ENCODE measurements at regions not wholly inside any gene's neighbourhood (a gene's known extent, or its start where the extent isn't known, plus 50 kb on each side); places are given as distances from the start of the nearest gene placed in this dataset.

DNA sequence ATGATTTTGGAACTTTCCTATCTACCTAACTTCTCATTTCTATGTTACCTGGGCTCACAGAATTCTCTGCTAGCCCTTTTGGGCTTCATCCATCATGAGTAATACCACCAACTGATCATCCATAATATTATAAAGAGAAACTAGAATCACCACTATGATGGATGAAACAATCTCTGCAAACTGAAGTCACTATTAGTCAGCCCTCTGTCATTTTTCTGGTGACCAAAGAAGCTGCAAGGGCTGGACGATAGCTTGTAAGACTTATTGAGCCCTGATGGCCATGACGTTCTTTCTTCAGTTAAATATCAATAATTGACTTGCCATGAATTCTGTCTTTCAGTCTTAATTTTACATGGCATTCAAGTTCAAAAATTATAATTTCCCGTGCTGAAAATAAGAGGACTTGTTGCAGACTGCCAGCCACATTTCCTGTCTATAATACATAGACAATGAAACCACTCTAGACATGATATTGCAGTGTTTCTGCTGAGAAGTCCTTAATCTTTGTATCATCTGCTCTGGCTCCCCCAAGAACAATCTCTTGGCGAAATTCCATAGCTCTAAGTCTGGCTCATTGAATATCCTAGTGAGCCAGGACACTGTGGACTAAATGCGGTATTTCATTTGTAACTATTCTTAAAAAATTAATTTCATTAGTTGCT lies 655.0 kb upstream of the CAMK1G start:
- BruUV-seq (replicated peaks): no TSS peak

DNA sequence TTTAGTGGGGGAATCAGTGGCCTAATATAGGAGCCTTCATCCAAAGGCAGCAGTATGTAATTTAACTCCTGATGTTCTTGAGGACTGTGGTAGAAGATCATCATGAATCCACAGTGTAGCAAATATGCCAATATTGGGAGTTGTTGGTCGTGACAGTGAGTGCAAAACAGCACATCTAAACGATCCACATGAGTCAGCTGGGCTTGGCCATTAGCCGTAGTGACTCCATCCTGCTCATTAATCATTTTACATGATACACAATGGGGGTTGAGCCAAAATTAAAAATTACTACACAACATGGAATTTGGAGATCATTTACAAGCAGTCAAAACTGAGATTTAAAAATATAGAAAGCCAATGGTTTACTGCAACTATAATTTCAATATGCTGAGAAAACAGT lies 653.9 kb upstream of the CAMK1G start:
- Histone ChIP-seq H3K27ac (no peak overlapping the region), H3K4me3 (no peak overlapping the region), H3K79me2 (ENCODE audit: low read depth) (no peaks in the 10 kb centered on the region), H3K36me3 (ENCODE audit: low read depth) (no peaks in the 10 kb centered on the region), H3K9me3 (ENCODE audit: insufficient read depth, low read depth) (no peaks in the 10 kb centered on the region), H4K20me1 (ENCODE audit: insufficient read depth) (no peaks in the 10 kb centered on the region), H3K4me2 (no peak overlapping the region), H3F3A (ENCODE audit: insufficient read depth, low read depth) (no peaks in the 10 kb centered on the region), H3K27me3 (ENCODE audit: insufficient read depth, low read depth) (peaks cover 22% of the 10 kb centered on the region), H2AFZ (no peak overlapping the region), H3K9me2 (ENCODE audit: insufficient read depth) (no peaks in the 10 kb centered on the region), H3K4me1 (replicated peaks; ENCODE audit: insufficient read depth) (no peaks in the 10 kb centered on the region)
- ChIA-PET CTCF (no interaction called here), POLR2A (ENCODE audit: unreplicated experiment) (no interaction called here)
- no TSS peak for BruUV-seq (replicated peaks)
- DNase-seq: no peak
- intact Hi-C loops (cut with micrococcal nuclease; ENCODE audit: unreplicated experiment): no loop called here
- TF ChIP-seq, protein P1, sequence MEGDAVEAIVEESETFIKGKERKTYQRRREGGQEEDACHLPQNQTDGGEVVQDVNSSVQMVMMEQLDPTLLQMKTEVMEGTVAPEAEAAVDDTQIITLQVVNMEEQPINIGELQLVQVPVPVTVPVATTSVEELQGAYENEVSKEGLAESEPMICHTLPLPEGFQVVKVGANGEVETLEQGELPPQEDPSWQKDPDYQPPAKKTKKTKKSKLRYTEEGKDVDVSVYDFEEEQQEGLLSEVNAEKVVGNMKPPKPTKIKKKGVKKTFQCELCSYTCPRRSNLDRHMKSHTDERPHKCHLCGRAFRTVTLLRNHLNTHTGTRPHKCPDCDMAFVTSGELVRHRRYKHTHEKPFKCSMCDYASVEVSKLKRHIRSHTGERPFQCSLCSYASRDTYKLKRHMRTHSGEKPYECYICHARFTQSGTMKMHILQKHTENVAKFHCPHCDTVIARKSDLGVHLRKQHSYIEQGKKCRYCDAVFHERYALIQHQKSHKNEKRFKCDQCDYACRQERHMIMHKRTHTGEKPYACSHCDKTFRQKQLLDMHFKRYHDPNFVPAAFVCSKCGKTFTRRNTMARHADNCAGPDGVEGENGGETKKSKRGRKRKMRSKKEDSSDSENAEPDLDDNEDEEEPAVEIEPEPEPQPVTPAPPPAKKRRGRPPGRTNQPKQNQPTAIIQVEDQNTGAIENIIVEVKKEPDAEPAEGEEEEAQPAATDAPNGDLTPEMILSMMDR (conservative IDR thresholded peaks at IDR 0.05): no peak
- TF ChIP-seq EZH2 (IDR thresholded peaks at IDR 0.05; ENCODE audit: low read depth): no peak

More for the DNA sequence above, 655.0 kb upstream of the CAMK1G start:
- H3F3A ChIP-seq (ENCODE audit: insufficient read depth, low read depth): no peaks in the 10 kb centered on the region
- H2AFZ ChIP-seq: no peak overlapping the region
- H4K20me1 ChIP-seq (ENCODE audit: insufficient read depth): no peaks in the 10 kb centered on the region
- no peak for DNase-seq
- H3K4me1 ChIP-seq (replicated peaks; ENCODE audit: insufficient read depth): no peaks in the 10 kb centered on the region
- intact Hi-C loops (cut with micrococcal nuclease; ENCODE audit: unreplicated experiment): no loop called here
- no peak overlapping the region for H3K4me3 ChIP-seq
- H3K4me2 ChIP-seq: no peak overlapping the region
- H3K79me2 ChIP-seq (ENCODE audit: low read depth): no peaks in the 10 kb centered on the region
- ChIA-PET CTCF (no interaction called here), POLR2A (ENCODE audit: unreplicated experiment) (no interaction called here)
- no peaks in the 10 kb centered on the region for H3K9me3 ChIP-seq (ENCODE audit: insufficient read depth, low read depth)
- H3K9me2 ChIP-seq (ENCODE audit: insufficient read depth): no peaks in the 10 kb centered on the region
- no peaks in the 10 kb centered on the region for H3K36me3 ChIP-seq (ENCODE audit: low read depth)
- H3K27me3 ChIP-seq (ENCODE audit: insufficient read depth, low read depth): peaks cover 27% of the 10 kb centered on the region
- H3K27ac ChIP-seq: no peak overlapping the region
- TF ChIP-seq, protein P1 (conservative IDR thresholded peaks at IDR 0.05): no peak

- H3K79me2 ChIP-seq (ENCODE audit: low read depth): no peaks in the 10 kb centered on the region
- intact Hi-C loops (cut with micrococcal nuclease; ENCODE audit: unreplicated experiment): no loop called here
- no peaks in the 10 kb centered on the region; the same call in 1 of the 2 replicates for H3K9me3 ChIP-seq (ENCODE audit: insufficient read depth, low read depth)
- H3K27me3 ChIP-seq (ENCODE audit: insufficient read depth, low read depth): 0 out of 2 replicates have a peak, but pooled peaks cover 2% of the 10 kb centered on the region
- H3K4me1 ChIP-seq (replicated peaks; ENCODE audit: insufficient read depth): no peaks in the 10 kb centered on the region
- no peak overlapping the region for H3K27ac ChIP-seq
- no peaks in the 10 kb centered on the region for H3K9me2 ChIP-seq (ENCODE audit: insufficient read depth)
- H3K4me3 ChIP-seq: no peak overlapping the region
- ChIA-PET POLR2A (ENCODE audit: unreplicated experiment) (no interaction called here), CTCF (no interaction called here)
- no TSS peak for BruUV-seq (replicated peaks)
- no peaks in the 10 kb centered on the region for H3K36me3 ChIP-seq (ENCODE audit: low read depth)
- TF ChIP-seq, protein P1 (conservative IDR thresholded peaks at IDR 0.05): no peak
- TF ChIP-seq EZH2 (IDR thresholded peaks at IDR 0.05; ENCODE audit: low read depth): no peak
- no peak overlapping the region for H2AFZ ChIP-seq
- H3K4me2 ChIP-seq: no peak overlapping the region
- no peaks in the 10 kb centered on the region for H3F3A ChIP-seq (ENCODE audit: insufficient read depth, low read depth)
- DNase-seq: no peak
- H4K20me1 ChIP-seq (ENCODE audit: insufficient read depth): no peaks in the 10 kb centered on the region
Measured at GRCh38 chr1:208931936-208932335, 651.6 kb upstream of the CAMK1G start.

Data from PC-9 (cell line).